ENCODE measurements at regions not wholly inside any gene's neighbourhood (a gene's known extent, or its start where the extent isn't known, plus 50 kb on each side); places are given as distances from the start of the nearest gene placed in this dataset.

- TF ChIP-seq ZNF121 (CRISPR knock-in tag; IDR thresholded peaks at IDR 0.05) = no peak
- TF ChIP-seq OVOL2 (CRISPR knock-in tag; IDR thresholded peaks at IDR 0.05; ENCODE audit: borderline replicate concordance) = no peak
- TF ChIP-seq, protein P1, sequence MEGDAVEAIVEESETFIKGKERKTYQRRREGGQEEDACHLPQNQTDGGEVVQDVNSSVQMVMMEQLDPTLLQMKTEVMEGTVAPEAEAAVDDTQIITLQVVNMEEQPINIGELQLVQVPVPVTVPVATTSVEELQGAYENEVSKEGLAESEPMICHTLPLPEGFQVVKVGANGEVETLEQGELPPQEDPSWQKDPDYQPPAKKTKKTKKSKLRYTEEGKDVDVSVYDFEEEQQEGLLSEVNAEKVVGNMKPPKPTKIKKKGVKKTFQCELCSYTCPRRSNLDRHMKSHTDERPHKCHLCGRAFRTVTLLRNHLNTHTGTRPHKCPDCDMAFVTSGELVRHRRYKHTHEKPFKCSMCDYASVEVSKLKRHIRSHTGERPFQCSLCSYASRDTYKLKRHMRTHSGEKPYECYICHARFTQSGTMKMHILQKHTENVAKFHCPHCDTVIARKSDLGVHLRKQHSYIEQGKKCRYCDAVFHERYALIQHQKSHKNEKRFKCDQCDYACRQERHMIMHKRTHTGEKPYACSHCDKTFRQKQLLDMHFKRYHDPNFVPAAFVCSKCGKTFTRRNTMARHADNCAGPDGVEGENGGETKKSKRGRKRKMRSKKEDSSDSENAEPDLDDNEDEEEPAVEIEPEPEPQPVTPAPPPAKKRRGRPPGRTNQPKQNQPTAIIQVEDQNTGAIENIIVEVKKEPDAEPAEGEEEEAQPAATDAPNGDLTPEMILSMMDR (IDR thresholded peaks at IDR 0.05) = no peak
- TF ChIP-seq SP1 (CRISPR knock-in tag; conservative IDR thresholded peaks at IDR 0.05) = no peak
- no peak for TF ChIP-seq CREM (CRISPR knock-in tag; IDR thresholded peaks at IDR 0.05)
- TF ChIP-seq, protein P2, sequence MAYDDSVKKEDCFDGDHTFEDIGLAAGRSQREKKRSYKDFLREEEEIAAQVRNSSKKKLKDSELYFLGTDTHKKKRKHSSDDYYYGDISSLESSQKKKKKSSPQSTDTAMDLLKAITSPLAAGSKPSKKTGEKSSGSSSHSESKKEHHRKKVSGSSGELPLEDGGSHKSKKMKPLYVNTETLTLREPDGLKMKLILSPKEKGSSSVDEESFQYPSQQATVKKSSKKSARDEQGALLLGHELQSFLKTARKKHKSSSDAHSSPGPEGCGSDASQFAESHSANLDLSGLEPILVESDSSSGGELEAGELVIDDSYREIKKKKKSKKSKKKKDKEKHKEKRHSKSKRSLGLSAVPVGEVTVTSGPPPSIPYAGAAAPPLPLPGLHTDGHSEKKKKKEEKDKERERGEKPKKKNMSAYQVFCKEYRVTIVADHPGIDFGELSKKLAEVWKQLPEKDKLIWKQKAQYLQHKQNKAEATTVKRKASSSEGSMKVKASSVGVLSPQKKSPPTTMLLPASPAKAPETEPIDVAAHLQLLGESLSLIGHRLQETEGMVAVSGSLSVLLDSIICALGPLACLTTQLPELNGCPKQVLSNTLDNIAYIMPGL (CRISPR knock-in tag; IDR thresholded peaks at IDR 0.05) = no peak
- TF ChIP-seq, protein P3, sequence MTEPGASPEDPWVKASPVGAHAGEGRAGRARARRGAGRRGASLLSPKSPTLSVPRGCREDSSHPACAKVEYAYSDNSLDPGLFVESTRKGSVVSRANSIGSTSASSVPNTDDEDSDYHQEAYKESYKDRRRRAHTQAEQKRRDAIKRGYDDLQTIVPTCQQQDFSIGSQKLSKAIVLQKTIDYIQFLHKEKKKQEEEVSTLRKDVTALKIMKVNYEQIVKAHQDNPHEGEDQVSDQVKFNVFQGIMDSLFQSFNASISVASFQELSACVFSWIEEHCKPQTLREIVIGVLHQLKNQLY (CRISPR knock-in tag; IDR thresholded peaks at IDR 0.05) = no peak
- TF ChIP-seq JAZF1 (CRISPR knock-in tag; IDR thresholded peaks at IDR 0.05) = no peak
- no peak for TF ChIP-seq NFYB (CRISPR knock-in tag; conservative IDR thresholded peaks at IDR 0.05; ENCODE audit: low read depth)
- no peak for TF ChIP-seq NR2C2 (CRISPR knock-in tag; IDR thresholded peaks at IDR 0.05)
- TF ChIP-seq ATF3 (CRISPR knock-in tag; conservative IDR thresholded peaks at IDR 0.05) = no peak
- TF ChIP-seq ZNF138 (CRISPR knock-in tag; conservative IDR thresholded peaks at IDR 0.05) = no peak
- TF ChIP-seq GABPB1 (CRISPR knock-in tag; IDR thresholded peaks at IDR 0.05) = no peak
Measured at GRCh38 chr4:41877020-41877796, 58.0 kb upstream of the TMEM33 start.
